Motor neuron (in vitro differentiated cells): ENCODE measurements at regions not wholly inside any gene's neighbourhood (a gene's known extent, or its start where the extent isn't known, plus 50 kb on each side); places are given as distances from the start of the nearest gene placed in this dataset.
A peak's percentile ranks its signal among the peaks of the same experiment; 100 is the strongest.

Experiments
- ATAC-seq, 8 experiments: fragments of 200-7000 bp; cut with Tn5 transposase; replicated peaks in 6 of 8; 2 replicates each; pipeline ENCODE4 v1.8.0; 2021; ENCODE audit warnings: mild to moderate bottlenecking in 8 of 8, moderate library complexity in 8 of 8
- H3K27ac ChIP-seq, 2 donors: fragments of 250-450 bp; sonication (Bioruptor Pico); 2 replicates each; pipeline ENCODE4 v1.9.0; 2021; ENCODE audit warnings: antibody characterized with exemption in 2 of 2, mild to moderate bottlenecking in 2 of 2, moderate library complexity in 1 of 2
- H3K4me1 ChIP-seq, 2 donors: fragments of 250-450 bp; sonication (Bioruptor Pico); replicated peaks in 1 of 2; 2 replicates each; pipeline ENCODE4 v1.6.1; 2021; ENCODE audit warnings: antibody characterized with exemption in 2 of 2, mild to moderate bottlenecking in 2 of 2, moderate library complexity in 1 of 2
- H3K4me3 ChIP-seq, 5 donors: fragments of 250-450 bp; sonication (Bioruptor Pico); 2 replicates each; pipeline ENCODE4 v1.9.0; 2021; ENCODE audit warnings: antibody characterized with exemption in 5 of 5, mild to moderate bottlenecking in 5 of 5, moderate library complexity in 4 of 5
- WGBS, 10 experiments: fragments of 450-650 bp; shearing (Covaris generic); methylation state at CpG; one replicate each; pipeline ENCODE4 v1.0.0; 2022; 5-methylcytosine and 5-hydroxymethylcytosine counted together
- in situ Hi-C, 9 experiments: fragments of 400-800 bp; cut with MboI; loops; one replicate each; pipeline ENCODE4 v1.15.0; 2021; ENCODE audit warnings: low sequenced_read_pairs in 9 of 9, low pct_unique_long_range_greater_than_20kb in 2 of 9; ENCODE audit not compliant: unreplicated experiment in 9 of 9

DNA sequence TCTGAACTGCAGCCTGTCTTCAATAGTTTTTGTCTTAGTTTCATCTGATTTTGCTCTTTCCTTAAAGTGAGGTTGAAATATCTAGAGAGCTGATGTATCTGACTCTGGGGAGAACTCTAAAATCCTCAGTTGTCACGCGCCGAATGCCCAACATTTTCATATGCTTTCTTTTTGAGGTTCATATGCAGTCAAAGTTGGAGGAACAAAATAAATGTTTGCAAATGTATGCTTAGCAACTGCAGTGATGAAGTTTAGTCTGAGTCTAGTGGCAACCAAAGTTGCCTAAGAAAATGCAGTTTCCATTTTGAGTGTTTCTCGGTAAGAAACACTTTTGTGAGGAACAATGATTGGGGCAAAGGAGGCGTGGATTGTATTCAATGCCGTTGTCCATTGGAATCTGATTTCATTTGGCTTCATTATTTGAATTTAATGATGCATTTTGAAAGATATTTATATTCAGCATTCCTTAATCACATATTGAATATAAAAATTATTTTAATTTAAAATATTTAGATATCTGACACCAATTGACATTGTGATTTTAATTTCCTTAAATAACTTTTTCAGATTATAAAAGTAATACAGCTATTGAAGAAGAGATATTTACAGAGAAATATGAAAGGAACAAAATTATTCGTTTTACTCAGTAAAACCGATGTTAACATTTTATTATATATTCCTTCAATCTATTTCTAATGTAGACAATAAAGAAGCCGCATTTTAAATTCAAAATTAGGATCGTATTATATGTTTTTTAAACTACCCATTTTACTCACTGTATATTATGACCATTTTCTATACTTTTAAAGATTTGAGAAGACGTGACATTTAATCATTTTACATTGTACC, 122.0 kb downstream of the PLEKHG1 start:
- Histone ChIP-seq H3K27ac (peak overlapping the region; percentile 86 to 92), H3K4me3 (peak overlapping the region; percentile 30 to 41 (median 34)), H3K4me1 (peaks cover 46 to 67% of the 10 kb centered on the region in 2 donors)
- ATAC-seq: peak in 1 of 8 experiments; percentile 4
- in situ Hi-C loops: no loop called here
- WGBS, 10 experiments: 12 to 93% (median 39%) methylated on average over 5 to 11 of the region's 11 CpGs

DNA sequence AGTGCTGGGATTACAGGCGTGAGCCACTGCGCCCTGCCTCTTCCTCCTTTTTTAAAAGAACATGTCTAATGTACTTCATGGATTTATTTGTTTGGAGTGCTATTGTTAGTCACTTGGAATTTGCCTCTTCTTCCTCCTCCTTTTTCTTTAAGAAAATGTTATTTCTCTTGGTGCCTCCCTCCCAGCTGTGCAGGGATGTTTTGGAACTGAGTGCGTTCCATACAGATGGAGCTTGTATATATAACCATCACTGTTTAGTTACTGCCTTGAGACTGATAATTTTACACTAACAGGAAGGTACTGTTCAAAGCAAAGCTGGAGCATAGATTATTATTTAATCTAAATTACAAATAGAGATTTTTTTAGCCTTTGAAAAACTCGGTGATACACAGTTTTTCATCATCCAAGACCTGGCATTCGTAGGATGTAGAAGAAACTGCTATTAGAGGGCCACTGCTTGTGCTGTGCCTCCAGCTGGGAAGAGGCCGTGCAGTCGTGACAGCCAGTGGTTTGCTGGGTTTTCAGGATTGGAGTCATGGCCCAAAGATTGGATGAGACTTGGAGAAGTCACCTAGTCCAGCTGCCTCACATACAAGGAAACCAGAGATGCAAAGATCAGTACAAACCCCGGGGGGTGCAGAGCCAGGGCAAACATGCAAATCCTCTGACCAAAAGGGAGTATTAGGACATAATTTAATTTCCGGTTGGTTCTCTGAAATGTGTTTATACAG, 123.1 kb downstream of the PLEKHG1 start:
- Histone ChIP-seq H3K4me3 (peak overlapping the region in 4 of 5 donors; percentile 16 to 41 (median 32)), H3K4me1 (peaks cover 41 to 67% of the 10 kb centered on the region in 2 donors), H3K27ac (peak overlapping the region; percentile 43 to 57)
- no peak for ATAC-seq
- 17 to 95% (median 63%) methylated on average over 1 to 8 of the region's 9 CpGs; no CpG with 5 or more reads in 1 of the 10 experiments for WGBS, 10 experiments
- in situ Hi-C loops: no loop called here

DNA sequence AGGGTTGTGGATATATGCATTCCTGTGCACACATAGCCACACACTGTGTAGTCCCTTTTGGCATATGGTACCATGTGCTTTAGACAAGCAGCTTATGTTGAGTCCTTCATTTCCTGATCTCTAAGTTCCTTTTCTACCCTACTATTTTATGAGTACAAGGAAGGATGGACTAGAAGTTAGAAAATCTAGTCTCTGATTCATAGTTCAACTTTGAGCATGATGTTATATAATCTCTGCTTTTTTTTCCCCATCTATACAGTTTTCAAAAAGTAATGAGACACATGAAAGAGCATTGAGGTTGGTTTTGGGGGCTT, 123.6 kb downstream of the PLEKHG1 start:
- ATAC-seq: no peak
- Histone ChIP-seq H3K27ac (no peak overlapping the region), H3K4me1 (peaks cover 41 to 67% of the 10 kb centered on the region in 2 donors), H3K4me3 (no peak overlapping the region)
- in situ Hi-C loops: no loop called here

DNA sequence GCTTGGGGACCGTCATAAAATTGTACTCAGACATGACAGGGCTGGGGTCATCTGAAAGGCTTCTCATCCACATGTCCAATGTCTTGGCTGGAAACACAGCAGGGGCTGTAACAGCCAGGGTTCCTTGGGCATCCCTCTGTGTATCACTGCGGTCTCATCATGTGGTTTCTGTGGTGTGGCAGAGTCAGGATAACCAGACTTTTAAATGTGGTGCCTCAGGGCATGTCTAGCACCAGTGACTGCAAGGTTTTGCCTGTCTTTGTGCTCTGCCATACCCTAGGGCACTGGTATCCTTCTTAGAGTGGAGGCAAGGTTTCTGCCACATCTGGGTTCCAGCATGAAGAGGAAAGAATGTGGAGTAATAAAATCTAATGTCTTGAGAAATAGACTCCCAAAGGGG, 124.2 kb downstream of the PLEKHG1 start:
- H3K4me1 ChIP-seq: peaks cover 36 to 62% of the 10 kb centered on the region in 2 donors
- H3K27ac ChIP-seq: no peak overlapping the region
- H3K4me3 ChIP-seq: no peak overlapping the region
- in situ Hi-C loops: no loop called here
- 20 to 83% (median 60%) methylated on average over 1 to 2 of the region's 2 CpGs; no CpG with 5 or more reads in 5 of the 10 experiments for WGBS, 10 experiments
- peak in 3 of 8 experiments; percentile 15 to 69 (median 62) for ATAC-seq

DNA sequence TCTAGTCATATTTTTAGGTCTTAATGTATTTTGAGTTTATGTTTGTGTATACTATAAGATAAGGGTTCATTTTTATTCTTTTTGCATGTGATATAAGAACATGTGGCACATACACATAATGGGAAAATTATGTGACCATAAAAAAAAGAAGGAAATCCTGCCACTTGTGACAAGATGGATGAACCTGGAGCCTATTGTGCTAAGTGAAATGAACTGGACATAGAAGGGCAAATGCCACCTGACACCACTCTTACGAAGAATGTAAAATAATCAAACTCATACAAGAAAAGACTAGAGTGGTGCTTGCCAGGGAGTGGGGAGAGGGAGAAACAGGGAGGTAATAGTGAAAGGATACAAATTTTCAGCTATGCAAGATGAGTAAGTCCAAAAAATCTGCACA, 126.1 kb downstream of the PLEKHG1 start:
- Histone ChIP-seq H3K27ac (no peak overlapping the region), H3K4me1 (peaks cover 23 to 43% of the 10 kb centered on the region in 2 donors), H3K4me3 (no peak overlapping the region)
- in situ Hi-C loops: no loop called here
- 0 to 100% (median 33%) methylated on average over 1 of the region's 1 CpG; no CpG with 5 or more reads in 3 of the 10 experiments for WGBS, 10 experiments
- ATAC-seq: no peak

DNA sequence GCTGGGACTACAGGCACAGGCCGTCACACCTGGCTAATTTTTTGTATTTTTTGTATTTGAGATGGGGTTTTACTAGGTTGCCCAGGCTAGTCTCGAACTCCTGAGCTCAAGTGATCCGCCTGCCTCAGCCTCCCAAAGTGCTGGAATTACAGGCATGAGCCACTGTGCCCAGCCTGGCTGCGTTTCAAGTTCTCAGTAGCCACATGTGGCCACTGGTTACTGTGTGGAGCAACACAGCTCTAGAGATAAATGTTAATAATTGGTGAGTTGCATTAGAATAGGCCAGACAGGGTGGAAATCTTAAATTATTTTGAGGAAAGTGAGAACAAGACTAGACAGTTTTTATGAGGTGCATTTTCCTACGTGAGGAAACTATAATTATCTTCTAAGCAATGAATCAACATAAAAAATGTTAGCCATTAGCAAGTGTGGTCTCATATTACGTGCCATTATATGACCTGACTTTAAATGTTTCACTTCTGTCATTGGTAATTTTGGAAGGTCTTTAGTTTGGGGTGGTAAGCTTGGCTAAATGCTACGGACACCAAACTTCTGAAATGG, 129.6 kb downstream of the PLEKHG1 start:
- peak in 1 of 8 experiments; percentile 31 for ATAC-seq
- Histone ChIP-seq H3K4me3 (no peak overlapping the region), H3K27ac (no peak overlapping the region), H3K4me1 (peaks cover 4 to 10% of the 10 kb centered on the region in 2 donors)
- in situ Hi-C loops: no loop called here
- 40 to 94% (median 80%) methylated on average over 1 to 6 of the region's 7 CpGs; no CpG with 5 or more reads in 1 of the 10 experiments for WGBS, 10 experiments

DNA sequence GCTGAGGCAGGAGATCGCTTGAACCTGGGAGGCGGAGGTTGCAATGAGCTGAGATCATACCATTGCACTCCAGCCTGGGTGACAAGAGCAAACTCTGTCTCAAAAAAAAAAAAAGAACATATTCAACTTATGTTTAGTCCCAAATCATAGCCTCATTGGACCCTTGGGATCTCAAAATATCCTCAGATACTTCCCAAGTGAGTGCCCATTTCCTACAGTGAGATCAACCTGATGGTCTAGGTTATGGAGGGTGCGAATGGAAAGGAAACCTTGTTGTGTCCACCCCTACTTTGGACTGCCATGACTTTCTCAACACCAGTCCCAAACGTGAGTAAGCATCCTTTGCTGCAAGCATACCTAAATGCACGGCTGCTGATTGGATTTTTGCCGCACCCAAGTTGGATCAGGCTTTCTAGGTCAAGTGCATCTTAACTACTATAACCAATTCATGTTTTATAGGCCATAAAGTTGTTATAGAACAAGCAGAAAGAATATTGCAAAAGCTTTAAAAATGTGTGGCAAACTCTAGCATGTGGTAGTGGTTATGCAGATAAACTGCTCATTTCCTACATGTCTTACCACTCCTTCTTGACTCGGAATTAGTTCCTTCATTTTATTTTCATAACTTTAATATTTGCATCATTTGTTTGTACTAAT, 131.2 kb downstream of the PLEKHG1 start:
- Histone ChIP-seq H3K27ac (no peak overlapping the region), H3K4me3 (no peak overlapping the region), H3K4me1 (peaks cover 1 to 5% of the 10 kb centered on the region in 2 donors)
- peak in 2 of 8 experiments; percentile 68 to 74 for ATAC-seq
- in situ Hi-C loops: no loop called here
- WGBS, 10 experiments: 18 to 100% (median 91%) methylated on average over 2 to 6 of the region's 7 CpGs; no CpG with 5 or more reads in 1 of the 10 experiments

DNA sequence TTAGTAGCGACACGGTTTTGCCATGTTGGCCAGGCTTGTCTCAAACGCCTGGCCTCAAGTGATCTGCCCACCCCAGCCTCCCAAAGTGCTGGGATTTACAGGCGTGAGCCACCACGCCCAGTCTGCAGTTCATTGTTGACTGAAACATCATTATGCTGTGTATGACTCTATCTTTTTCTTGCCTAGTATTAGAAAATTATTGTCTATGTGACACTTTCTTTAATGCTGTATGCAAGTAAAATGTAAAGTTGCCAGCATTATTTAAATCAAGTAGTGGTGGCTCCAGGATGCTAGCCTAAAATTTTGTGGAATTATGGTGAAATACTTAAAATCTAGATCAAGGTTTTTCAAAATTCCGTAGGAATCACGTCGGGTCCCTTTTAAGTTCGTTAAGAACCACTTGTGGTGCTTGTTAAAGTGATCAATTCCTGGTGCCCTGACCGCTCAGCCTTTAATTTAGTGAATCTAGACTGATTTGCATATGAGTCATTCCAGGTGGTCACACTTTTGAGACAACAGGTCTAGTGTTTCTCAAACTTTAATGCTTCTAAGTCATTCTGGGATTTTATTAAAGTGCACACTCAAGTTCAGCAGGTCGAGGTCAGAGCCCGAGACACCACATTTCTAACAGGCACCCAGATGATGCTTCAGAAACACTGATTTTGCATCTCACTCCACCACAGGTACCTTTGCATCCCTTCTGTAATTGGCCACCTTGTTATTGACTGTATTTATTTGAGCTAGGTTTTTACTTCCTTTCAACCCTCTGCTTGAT, 132.6 kb upstream of the MTHFD1L start:
- Histone ChIP-seq H3K4me1 (no peaks in the 10 kb centered on the region), H3K27ac (no peak overlapping the region), H3K4me3 (no peak overlapping the region)
- ATAC-seq: no peak
- WGBS, 10 experiments: 82 to 100% (median 88%) methylated on average over 2 to 11 of the region's 12 CpGs; no CpG with 5 or more reads in 1 of the 10 experiments
- in situ Hi-C loops: no loop called here

DNA sequence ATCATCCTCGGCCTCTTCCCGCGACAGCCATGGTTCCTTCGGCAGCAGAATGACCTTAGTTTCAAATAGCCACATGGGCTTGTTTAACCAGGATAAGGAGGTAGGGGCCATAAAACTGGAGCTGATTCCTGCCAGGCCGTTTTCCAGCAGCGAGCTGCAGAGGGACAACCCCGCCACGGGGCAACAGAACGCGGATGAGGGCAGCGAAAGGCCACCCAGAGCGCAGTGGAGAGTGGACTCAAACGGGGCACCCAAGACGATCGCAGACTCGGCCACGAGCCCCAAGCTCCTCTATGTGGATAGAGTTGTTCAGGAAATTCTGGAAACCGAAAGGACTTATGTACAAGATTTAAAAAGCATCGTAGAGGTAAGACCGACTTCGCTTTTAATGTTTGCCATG, 131.8 kb upstream of the MTHFD1L start:
- Histone ChIP-seq H3K27ac (no peak overlapping the region), H3K4me3 (no peak overlapping the region), H3K4me1 (peaks cover 4 to 5% of the 10 kb centered on the region in 2 donors)
- 73 to 100% (median 96%) methylated on average over 1 to 9 of the region's 21 CpGs; no CpG with 5 or more reads in 1 of the 10 experiments for WGBS, 10 experiments
- in situ Hi-C loops: no loop called here
- no peak for ATAC-seq

DNA sequence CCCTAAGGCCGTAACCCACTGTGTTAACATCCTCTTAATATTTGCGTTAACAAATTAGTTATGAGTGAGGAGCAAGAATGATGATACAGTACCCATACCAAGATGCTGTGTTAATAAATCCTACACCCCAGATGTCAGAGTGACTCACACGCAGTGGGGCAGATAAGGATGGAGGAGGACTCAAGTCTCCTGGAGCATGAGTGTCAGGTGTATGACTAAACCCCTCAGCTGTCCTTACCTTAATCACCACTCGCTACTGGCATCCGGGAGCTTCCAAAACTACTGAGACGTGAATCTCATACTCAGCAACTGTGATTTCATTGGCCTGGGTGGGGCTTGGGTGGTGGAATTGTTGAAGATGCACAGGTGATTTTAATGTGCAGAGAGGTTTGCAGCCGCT, 131.3 kb upstream of the MTHFD1L start:
- in situ Hi-C loops: no loop called here

DNA sequence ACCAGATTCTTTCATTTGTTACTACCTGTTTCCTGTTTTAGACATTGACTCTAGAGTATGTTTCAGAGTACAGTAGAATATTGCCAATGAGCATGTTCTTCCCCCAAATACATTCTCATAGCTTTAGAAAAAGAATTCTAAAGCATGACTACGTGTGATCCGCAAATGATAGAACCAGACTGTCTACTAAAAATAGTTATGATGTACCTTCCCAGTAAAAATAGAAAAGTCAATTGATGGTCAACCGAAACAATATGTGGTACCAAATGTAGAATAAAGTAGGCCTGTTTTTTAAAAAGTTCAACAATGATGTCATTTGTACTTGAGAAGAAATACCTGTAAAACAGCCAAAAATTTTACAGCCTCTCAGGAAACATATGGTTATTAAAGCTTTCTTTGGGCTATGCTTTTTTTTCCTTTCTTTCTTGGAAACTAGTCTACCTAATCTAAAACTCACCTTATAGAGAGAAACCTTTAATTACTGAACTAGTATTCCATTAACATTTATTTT, 130.1 kb upstream of the MTHFD1L start:
- in situ Hi-C loops: no loop called here
- 33 to 100% (median 91%) methylated on average over 1 to 3 of the region's 3 CpGs for WGBS, 10 experiments
- Histone ChIP-seq H3K27ac (no peak overlapping the region), H3K4me1 (peaks cover 11 to 14% of the 10 kb centered on the region in 2 donors), H3K4me3 (no peak overlapping the region)
- no peak for ATAC-seq

More for the DNA sequence above, 131.3 kb upstream of the MTHFD1L start:
- Histone ChIP-seq H3K4me3 (no peak overlapping the region), H3K4me1 (peaks cover 4 to 5% of the 10 kb centered on the region in 2 donors), H3K27ac (no peak overlapping the region)
- WGBS, 10 experiments: 80 to 100% (median 92%) methylated on average over 1 to 5 of the region's 7 CpGs
- ATAC-seq: peak in 3 of 8 experiments; percentile 34 to 75 (median 50)

DNA sequence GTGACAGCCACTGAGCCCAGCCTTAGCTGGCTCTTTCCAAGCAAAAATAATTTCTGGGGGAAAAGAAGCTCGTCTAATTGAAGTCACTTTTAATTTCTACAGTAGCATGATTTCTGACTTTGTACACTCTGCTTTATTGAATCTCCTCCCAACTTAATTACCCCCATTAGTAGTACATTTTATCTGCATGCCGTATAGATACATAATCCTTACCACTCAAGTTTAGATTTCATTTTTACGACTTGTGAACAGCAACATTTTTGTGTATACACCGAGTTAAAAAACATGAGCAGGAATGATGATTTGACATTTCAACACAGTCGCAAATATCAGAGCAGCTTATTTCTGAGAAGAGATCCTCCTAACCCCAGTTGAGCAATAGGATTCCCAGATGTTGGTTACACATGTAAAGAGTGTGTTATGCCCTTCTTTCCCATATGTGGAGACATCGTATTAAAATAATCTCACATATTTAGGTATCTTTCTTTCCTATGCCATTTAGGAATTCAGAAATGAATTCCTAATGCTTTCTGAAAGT, 127.3 kb upstream of the MTHFD1L start:
- in situ Hi-C loops: no loop called here
- WGBS, 10 experiments: 27 to 100% (median 85%) methylated on average over 1 to 6 of the region's 6 CpGs
- peak in 1 of 8 experiments; percentile 28 for ATAC-seq
- Histone ChIP-seq H3K4me3 (no peak overlapping the region), H3K27ac (no peak overlapping the region), H3K4me1 (peaks cover 11 to 14% of the 10 kb centered on the region in 2 donors)
